Left colon (tissue), 2 donors: ENCODE measurements at regions not wholly inside any gene's neighbourhood (a gene's known extent, or its start where the extent isn't known, plus 50 kb on each side); places are given as distances from the start of the nearest gene placed in this dataset.

Experiments
- ATAC-seq: fragments of 200-7000 bp; cut with Tn5 transposase; one replicate; pipeline ENCODE4 v1.9.1; 2020; ENCODE audit warnings: mild to moderate bottlenecking, moderate library complexity
- DNase-seq, 2 donors: peaks; one replicate each; pipeline ENCODE4 v3.0.0-alpha.2; 2020
- intact Hi-C, 2 donors: fragments of 100-400 bp; cut with DNase I in 1 of 2; cut with micrococcal nuclease in 1 of 2; formaldehyde crosslinking; loops; one replicate each; pipeline versions ENCODE4 v1.11.2 to v1.14.0; 2022; cut with DNase I, micrococcal nuclease
- donor health status: DM: no; HTN: no; CAD: no.
- donor health status: DM: yes; HTN: yes; CAD: no.

- ATAC-seq (no peak), DNase-seq (no peak)
- intact Hi-C loops = no loop called here
These were observed 610.7 kb downstream of the PLPP3 start for GRCh38 chr1:55968661-55969060.

DNA sequence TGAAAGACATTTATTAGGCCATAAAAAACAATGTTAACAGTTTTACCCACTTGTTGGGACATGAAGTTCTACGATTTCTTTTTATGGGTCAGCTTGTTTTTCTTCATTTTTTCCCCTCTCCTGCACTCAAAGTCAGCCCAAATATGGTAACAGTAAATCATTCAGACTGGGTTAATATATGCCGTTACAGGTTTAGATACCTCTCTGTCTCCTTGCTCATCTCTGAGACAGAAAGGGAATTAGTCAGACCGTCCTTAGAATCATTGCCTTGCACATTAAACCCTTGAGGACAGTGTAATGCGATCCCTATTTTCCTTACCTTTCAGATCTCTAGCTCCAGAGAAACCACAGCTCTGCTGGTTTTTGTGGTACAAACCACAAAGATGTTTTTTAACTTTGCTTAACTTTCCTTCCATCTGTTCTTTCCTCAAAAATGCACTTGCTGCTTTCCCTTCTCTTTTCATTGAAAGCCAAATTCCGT lies 613.3 kb downstream of the PLPP3 start:
- ATAC-seq (no peak), DNase-seq (no peak)
- intact Hi-C loops = no loop called here

- intact Hi-C loops = no loop called here
- DNase-seq (no peak), ATAC-seq (no peak)
These were observed 616.9 kb downstream of the PLPP3 start for GRCh38 chr1:55962472-55962871.

- ATAC-seq (no peak), DNase-seq (no peak)
- intact Hi-C loops = no loop called here
These were observed 620.2 kb downstream of the PLPP3 start for GRCh38 chr1:55959136-55959548.

- intact Hi-C loops = no loop called here
- ATAC-seq (no peak), DNase-seq (no peak)
These were observed 620.9 kb downstream of the PLPP3 start for GRCh38 chr1:55958498-55958897.

GRCh38 chr1:55957276-55957675 lies 622.1 kb downstream of the PLPP3 start:
- DNase-seq (no peak), ATAC-seq (no peak)
- intact Hi-C loops = no loop called here

- DNase-seq (no peak), ATAC-seq (no peak)
- intact Hi-C loops = no loop called here
These were observed 624.2 kb downstream of the PLPP3 start for GRCh38 chr1:55955016-55955621.

DNA sequence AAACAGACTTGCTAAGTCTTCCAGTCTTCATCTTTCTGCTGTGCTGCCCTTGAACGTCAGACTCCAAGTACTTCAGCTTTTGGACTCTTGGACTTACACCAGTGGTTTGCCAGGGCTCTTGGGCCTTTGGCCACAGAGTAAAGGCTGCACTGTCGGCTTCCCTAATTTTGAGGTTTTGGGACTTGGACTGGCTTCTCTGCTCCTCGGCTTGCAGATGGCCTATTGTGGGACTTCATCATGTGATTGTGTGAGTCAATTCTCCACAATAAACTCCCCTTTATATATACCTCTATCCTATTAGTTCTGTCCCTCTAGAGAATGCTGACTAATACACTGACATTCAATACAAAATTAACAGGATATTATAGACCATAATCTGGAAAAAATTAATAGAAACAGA lies 628.1 kb downstream of the PLPP3 start:
- no peak for ATAC-seq
- DNase-seq = no peak
- intact Hi-C loops = no loop called here

GRCh38 chr1:55947446-55947845 lies 631.9 kb downstream of the PLPP3 start:
- no peak for ATAC-seq
- intact Hi-C loops = no loop called here
- DNase-seq = no peak

DNA sequence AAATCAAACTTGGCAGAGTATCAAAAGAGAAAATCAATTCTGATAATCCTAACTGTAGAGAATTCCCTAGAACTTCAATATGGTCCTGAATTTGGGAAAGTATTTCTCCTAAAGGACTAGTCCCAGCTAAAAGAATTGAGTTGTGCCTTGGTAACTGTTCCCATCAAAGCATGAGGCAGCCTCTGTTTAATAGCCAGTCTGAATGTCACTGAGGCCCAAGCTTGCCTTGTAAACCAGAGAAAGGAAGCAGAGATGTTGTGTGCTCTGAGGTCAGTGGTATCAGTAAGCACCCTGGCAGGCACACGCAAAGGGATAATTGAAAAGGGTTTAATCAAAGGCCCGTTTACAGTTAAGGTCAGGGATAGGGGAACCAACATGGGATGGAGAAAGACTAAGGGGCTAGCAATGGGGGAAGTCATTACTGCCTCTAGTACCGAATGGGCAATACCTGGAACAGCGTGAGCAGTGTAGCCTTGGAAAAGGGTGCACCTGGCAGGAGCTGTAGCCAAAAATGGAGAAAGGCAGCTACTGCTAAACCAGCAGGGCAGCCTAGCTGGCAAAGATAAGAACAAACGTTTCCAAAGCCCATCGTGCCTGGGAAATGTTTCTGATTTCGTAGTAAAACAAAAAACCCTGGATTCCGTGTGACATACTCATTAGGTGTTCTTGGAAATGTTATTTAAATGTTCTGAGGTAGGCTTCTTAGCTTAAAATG lies 635.5 kb downstream of the PLPP3 start:
- ATAC-seq = no peak
- intact Hi-C loops = no loop called here

GRCh38 chr1:55943012-55943411 lies 636.4 kb downstream of the PLPP3 start:
- DNase-seq = no peak
- no peak for ATAC-seq
- intact Hi-C loops = no loop called here

More for the DNA sequence above, 635.5 kb downstream of the PLPP3 start:
- no peak for DNase-seq

- DNase-seq (no peak), ATAC-seq (no peak)
- intact Hi-C loops = no loop called here
These were observed 639.5 kb downstream of the PLPP3 start for GRCh38 chr1:55939866-55940265.

GRCh38 chr1:55938861-55939260 lies 640.5 kb downstream of the PLPP3 start:
- ATAC-seq (no peak), DNase-seq (no peak)
- intact Hi-C loops = no loop called here

- DNase-seq = no peak
- intact Hi-C loops = no loop called here
- no peak for ATAC-seq
These were observed 641.0 kb downstream of the PLPP3 start for GRCh38 chr1:55938376-55938850.

DNA sequence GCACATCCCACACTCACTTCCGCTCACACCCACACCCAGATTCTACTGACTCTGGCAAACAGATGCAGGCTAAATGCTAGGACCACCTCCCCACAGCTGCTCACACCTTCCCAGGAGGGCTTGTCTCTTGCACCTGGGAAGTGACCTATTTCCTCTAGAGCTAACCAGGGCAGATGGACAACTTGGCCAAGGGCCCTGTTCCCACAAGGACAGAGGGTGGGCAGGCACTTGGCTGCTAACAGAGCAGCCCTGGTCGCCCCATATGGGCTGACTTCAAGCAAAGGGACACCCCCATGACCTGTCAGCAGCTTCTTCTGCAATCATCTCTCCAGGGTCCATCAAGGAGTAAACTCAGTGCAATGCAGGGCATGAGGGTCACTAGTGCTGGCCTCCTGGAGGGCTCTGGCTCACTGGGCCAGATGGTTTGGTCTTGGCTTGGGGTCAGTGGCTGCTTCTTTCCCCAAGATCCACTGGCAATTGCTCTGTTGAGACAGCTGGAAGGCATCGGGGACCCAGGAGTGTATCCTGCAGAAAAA lies 641.5 kb downstream of the PLPP3 start:
- no peak for ATAC-seq

DNA sequence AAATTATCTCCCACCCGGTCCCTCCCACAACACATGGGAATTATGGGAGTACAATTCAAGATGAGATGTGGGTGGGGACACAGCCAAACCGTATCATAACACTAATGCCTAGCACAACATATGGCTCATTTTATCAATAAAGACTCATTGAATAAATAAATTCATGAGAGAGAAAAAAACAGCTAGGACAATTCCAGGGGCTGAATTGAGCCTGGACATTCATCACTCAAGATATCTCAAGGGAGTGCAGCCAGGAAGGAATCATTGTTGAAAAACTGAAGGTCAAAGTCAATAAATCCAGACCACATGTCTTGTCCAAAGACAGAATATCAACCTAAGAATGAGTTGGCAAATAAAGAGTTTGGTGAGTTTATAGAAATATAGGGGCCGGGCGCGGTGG lies 644.1 kb downstream of the PLPP3 start:
- intact Hi-C loops = no loop called here
- ATAC-seq (no peak), DNase-seq (no peak)

More for the DNA sequence above, 641.5 kb downstream of the PLPP3 start:
- DNase-seq = no peak
- intact Hi-C loops = no loop called here

DNA sequence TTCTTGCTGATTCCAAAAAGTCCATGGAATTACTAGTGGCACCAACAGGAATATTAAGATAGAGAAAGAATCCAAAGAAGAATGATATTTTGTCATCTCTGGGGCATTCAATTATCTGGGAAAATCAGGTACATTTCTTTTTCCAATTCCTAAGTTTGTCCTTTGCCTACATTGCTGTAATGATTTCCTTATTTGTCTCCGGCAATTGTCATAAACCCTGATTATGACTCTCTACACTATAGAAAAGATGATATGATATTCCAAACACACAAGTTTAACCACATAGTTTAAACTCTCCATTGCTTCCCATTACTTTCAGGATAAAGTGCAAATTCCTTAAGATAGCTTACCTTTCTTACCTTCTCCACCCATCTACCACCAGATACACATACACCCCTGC lies 647.0 kb downstream of the PLPP3 start:
- no peak for DNase-seq
- intact Hi-C loops = no loop called here
- peak; percentile 79 for ATAC-seq

- ATAC-seq = no peak
- no peak for DNase-seq
- intact Hi-C loops = no loop called here
These were observed 648.1 kb downstream of the PLPP3 start for GRCh38 chr1:55931081-55931940.

- DNase-seq (no peak), ATAC-seq (no peak)
- intact Hi-C loops = no loop called here
These were observed 649.7 kb downstream of the PLPP3 start for GRCh38 chr1:55929652-55930051.
